Nephron (organoid): ENCODE measurements at regions not wholly inside any gene's neighbourhood (a gene's known extent, or its start where the extent isn't known, plus 50 kb on each side); places are given as distances from the start of the nearest gene placed in this dataset.

ENCODE experiments used
- H3K27ac Mint-ChIP-seq, 3 experiments: 2 replicates each; pipeline ENCODE4 v1.8.0; 2020; ENCODE audit warnings: mixed read lengths in 3 of 3, mild to moderate bottlenecking in 2 of 3, moderate library complexity in 1 of 3
- H3K27me3 Mint-ChIP-seq: 2 replicates; pipeline ENCODE4 v1.8.0; 2021; ENCODE audit warnings: low read depth, mild to moderate bottlenecking, moderate library complexity, mixed read lengths
- H3K36me3 Mint-ChIP-seq: 2 replicates; pipeline ENCODE4 v1.8.0; 2020; ENCODE audit warnings: low read depth, mixed read lengths
- H3K4me1 Mint-ChIP-seq: 2 replicates; pipeline ENCODE4 v1.8.0; 2020; ENCODE audit warnings: mixed read lengths
- H3K4me3 Mint-ChIP-seq, 3 experiments: 2 replicates each; pipeline ENCODE4 v1.8.0; 2020; ENCODE audit warnings: mild to moderate bottlenecking in 3 of 3, mixed read lengths in 3 of 3, moderate library complexity in 2 of 3
- H3K9me3 Mint-ChIP-seq: 2 replicates; pipeline ENCODE4 v1.8.0; 2020; ENCODE audit warnings: mixed read lengths
- TF ChIP-seq, protein P1 (sequence below), 3 experiments: fragments of 200-600 bp; sonication (generic); IDR thresholded peaks; one replicate each; pipeline ENCODE4 v1.5.0; 2021; ENCODE audit warnings: antibody characterized with exemption in 3 of 3; ENCODE audit not compliant: unreplicated experiment in 3 of 3

- Mint-ChIP-seq H3K9me3 (no peaks in the 10 kb centered on the region), H3K27ac (no peak overlapping the region), H3K27me3 (no peaks in the 10 kb centered on the region), H3K4me1 (no peaks in the 10 kb centered on the region), H3K4me3 (no peak overlapping the region), H3K36me3 (no peaks in the 10 kb centered on the region)
- TF ChIP-seq, protein P1, sequence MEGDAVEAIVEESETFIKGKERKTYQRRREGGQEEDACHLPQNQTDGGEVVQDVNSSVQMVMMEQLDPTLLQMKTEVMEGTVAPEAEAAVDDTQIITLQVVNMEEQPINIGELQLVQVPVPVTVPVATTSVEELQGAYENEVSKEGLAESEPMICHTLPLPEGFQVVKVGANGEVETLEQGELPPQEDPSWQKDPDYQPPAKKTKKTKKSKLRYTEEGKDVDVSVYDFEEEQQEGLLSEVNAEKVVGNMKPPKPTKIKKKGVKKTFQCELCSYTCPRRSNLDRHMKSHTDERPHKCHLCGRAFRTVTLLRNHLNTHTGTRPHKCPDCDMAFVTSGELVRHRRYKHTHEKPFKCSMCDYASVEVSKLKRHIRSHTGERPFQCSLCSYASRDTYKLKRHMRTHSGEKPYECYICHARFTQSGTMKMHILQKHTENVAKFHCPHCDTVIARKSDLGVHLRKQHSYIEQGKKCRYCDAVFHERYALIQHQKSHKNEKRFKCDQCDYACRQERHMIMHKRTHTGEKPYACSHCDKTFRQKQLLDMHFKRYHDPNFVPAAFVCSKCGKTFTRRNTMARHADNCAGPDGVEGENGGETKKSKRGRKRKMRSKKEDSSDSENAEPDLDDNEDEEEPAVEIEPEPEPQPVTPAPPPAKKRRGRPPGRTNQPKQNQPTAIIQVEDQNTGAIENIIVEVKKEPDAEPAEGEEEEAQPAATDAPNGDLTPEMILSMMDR (IDR thresholded peaks at IDR 0.05; ENCODE audit: unreplicated experiment in 3 of 3) = no peak
Measured at GRCh38 chr6:101231606-101232235, 161.8 kb upstream of the GRIK2 start.

GRCh38 chr6:101232961-101233360, 160.5 kb upstream of the GRIK2 start:
- Mint-ChIP-seq H3K9me3 (no peaks in the 10 kb centered on the region), H3K27me3 (no peaks in the 10 kb centered on the region), H3K4me3 (no peak overlapping the region), H3K36me3 (no peaks in the 10 kb centered on the region), H3K27ac (no peak overlapping the region), H3K4me1 (no peaks in the 10 kb centered on the region)
- TF ChIP-seq, protein P1 (IDR thresholded peaks at IDR 0.05; ENCODE audit: unreplicated experiment in 3 of 3) = no peak

- no peak overlapping the region for H3K4me3 Mint-ChIP-seq
- H3K27ac Mint-ChIP-seq = no peak overlapping the region
- H3K36me3 Mint-ChIP-seq = no peaks in the 10 kb centered on the region
- TF ChIP-seq, protein P1 (IDR thresholded peaks at IDR 0.05; ENCODE audit: unreplicated experiment in 3 of 3) = no peak
- H3K9me3 Mint-ChIP-seq = no peaks in the 10 kb centered on the region
- no peaks in the 10 kb centered on the region for H3K4me1 Mint-ChIP-seq
- no peaks in the 10 kb centered on the region for H3K27me3 Mint-ChIP-seq
Measured at GRCh38 chr6:101236709-101237108, 156.8 kb upstream of the GRIK2 start.

GRCh38 chr6:101241442-101241841, 152.1 kb upstream of the GRIK2 start:
- H3K4me1 Mint-ChIP-seq = no peaks in the 10 kb centered on the region

DNA sequence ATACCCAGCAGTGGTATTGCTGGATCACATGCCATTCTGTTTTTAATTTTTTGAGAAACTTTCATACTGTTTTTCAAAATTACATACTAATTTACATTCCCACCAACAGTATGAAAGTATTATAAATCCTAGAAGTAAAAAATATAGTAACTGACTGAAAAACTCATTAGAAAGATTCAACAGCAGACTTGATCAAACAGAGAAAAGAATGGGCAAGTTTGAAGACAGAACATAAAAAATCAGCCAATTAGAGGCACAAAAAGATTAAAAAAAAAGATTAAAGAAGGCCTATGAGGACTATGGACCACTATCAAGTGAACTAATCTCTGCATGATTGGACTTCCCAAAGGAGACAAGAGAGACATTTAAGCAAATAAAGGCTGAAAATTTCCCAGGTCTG, 144.0 kb upstream of the GRIK2 start:
- Mint-ChIP-seq H3K27me3 (no peaks in the 10 kb centered on the region), H3K9me3 (peaks cover 29% of the 10 kb centered on the region), H3K4me1 (no peaks in the 10 kb centered on the region), H3K4me3 (no peak overlapping the region), H3K27ac (no peak overlapping the region), H3K36me3 (peaks cover 4% of the 10 kb centered on the region)
- TF ChIP-seq, protein P1 (IDR thresholded peaks at IDR 0.05; ENCODE audit: unreplicated experiment in 3 of 3) = no peak

More at GRCh38 chr6:101241442-101241841, 152.1 kb upstream of the GRIK2 start:
- no peak overlapping the region for H3K4me3 Mint-ChIP-seq
- H3K27me3 Mint-ChIP-seq = no peaks in the 10 kb centered on the region
- TF ChIP-seq, protein P1 (IDR thresholded peaks at IDR 0.05; ENCODE audit: unreplicated experiment in 3 of 3) = no peak
- H3K9me3 Mint-ChIP-seq = no peaks in the 10 kb centered on the region
- H3K27ac Mint-ChIP-seq = no peak overlapping the region
- no peaks in the 10 kb centered on the region for H3K36me3 Mint-ChIP-seq

GRCh38 chr6:101257163-101257562, 136.3 kb upstream of the GRIK2 start:
- H3K4me1 Mint-ChIP-seq = no peaks in the 10 kb centered on the region
- TF ChIP-seq, protein P1 (IDR thresholded peaks at IDR 0.05; ENCODE audit: unreplicated experiment in 3 of 3) = no peak
- no peaks in the 10 kb centered on the region for H3K36me3 Mint-ChIP-seq
- peaks cover 10% of the 10 kb centered on the region for H3K9me3 Mint-ChIP-seq
- no peak overlapping the region for H3K4me3 Mint-ChIP-seq
- H3K27me3 Mint-ChIP-seq = no peaks in the 10 kb centered on the region
- H3K27ac Mint-ChIP-seq = no peak overlapping the region
